ENCODE measurements at regions not wholly inside any gene's neighbourhood (a gene's known extent, or its start where the extent isn't known, plus 50 kb on each side); places are given as distances from the start of the nearest gene placed in this dataset.
"Not testable (repeated sequence)": the region's sequence is repeated elsewhere in the genome, so short reads cannot be mapped to it uniquely, and the experiment has no call there.

DNA sequence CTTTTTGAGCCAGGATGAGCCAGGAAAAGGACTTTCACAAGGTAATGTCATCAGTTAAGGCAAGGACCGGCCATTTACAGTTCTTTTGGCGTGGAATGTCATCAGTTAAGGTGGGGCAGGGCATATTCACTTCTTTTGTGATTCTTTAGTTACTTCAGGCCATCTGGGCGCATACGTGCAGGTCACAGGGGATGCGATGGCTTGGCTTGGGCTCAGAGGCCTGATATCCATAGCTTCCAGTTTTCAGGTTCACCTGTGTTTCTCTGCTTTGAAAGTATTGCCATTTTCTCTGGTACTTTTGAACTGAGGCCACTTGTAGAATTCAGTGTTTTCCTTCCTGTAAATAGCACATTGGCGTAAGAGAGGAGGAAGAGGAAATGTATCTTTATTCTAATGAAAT, 546.9 kb downstream of the NR2F2 start:
- TF ChIP-seq CTCF, POLR2A (IDR thresholded peaks at IDR 0.05): not testable (repeated sequence)

All from tibial nerve (tissue), 3 donors.